BJ (cell line): ENCODE measurements at regions not wholly inside any gene's neighbourhood (a gene's known extent, or its start where the extent isn't known, plus 50 kb on each side); places are given as distances from the start of the nearest gene placed in this dataset.
"Not testable (repeated sequence)": the region's sequence is repeated elsewhere in the genome, so short reads cannot be mapped to it uniquely, and the experiment has no call there.

Experiments used
- CTCF ChIA-PET: fragments of 350-600 bp; formaldehyde crosslinking; extraction: SDS; loops from one replicate; lab custom pipeline; 2021; ENCODE audit warnings: antibody characterized with exemption, inconsistent platforms; lab: Yijun Ruan, JAX
- POLR2A ChIA-PET: fragments of 300-600 bp; sonication (Branson Sonifier 250); formaldehyde crosslinking; extraction: SDS; loops from one replicate; lab custom pipeline; 2021; ENCODE audit warnings: antibody characterized with exemption; lab: Charles Lee
- DNase-seq: peaks from one replicate; pipeline ENCODE4 v3.0.0-alpha.2; 2011; ENCODE audit warnings: low read depth
- H3K27me3 ChIP-seq: 2 replicates; pipeline ENCODE4 v1.6.0; 2011; ENCODE audit warnings: low read length; ENCODE audit not compliant: control insufficient read depth, insufficient read depth
- H3K36me3 ChIP-seq: 2 replicates; pipeline ENCODE4 v1.5.1; 2011; ENCODE audit warnings: low read length; ENCODE audit not compliant: control insufficient read depth, insufficient read depth
- H3K4me3 ChIP-seq: 2 replicates; pipeline ENCODE4 v1.5.1; 2011; ENCODE audit warnings: low read depth, mild to moderate bottlenecking, control low read depth, low read length
- TF ChIP-seq, protein P1 (sequence below): IDR thresholded peaks from 2 replicates; pipeline ENCODE4 v1.5.1; 2011; ENCODE audit warnings: low read depth, mild to moderate bottlenecking, control low read depth, inconsistent platforms, low read length, moderate library complexity; ENCODE audit not compliant: insufficient read depth

DNA sequence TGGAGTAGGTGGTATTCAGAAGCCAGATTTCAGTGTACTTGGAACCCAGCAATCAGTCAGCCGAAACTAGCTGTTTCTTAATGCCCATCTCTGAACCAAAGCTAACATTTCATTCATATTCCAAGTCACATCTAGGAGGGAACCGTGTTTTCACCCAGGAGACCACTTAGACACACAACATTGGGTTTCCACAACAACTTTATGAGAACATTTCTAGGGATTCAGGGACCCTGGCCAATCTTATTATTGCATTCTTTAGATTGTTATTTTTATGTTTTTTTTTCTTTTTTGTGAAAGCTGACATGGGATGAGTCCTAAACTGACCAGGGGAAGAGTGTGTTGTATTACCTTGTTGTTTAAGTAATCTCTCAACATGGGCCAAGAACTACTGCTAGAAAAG lies 72.5 kb upstream of the KIAA0040 start:
- Histone ChIP-seq H3K4me3 (no peak overlapping the region), H3K36me3 (no peaks in the 10 kb centered on the region), H3K27me3 (no peaks in the 10 kb centered on the region)
- ChIA-PET POLR2A (no interaction called here), CTCF (interaction anchor here (1.0 kb wide), 1 partner anchor 53 kb away, joined by 3 read pairs; no protein-coding TSS in a partner anchor)
- DNase-seq = no peak
- TF ChIP-seq, protein P1, sequence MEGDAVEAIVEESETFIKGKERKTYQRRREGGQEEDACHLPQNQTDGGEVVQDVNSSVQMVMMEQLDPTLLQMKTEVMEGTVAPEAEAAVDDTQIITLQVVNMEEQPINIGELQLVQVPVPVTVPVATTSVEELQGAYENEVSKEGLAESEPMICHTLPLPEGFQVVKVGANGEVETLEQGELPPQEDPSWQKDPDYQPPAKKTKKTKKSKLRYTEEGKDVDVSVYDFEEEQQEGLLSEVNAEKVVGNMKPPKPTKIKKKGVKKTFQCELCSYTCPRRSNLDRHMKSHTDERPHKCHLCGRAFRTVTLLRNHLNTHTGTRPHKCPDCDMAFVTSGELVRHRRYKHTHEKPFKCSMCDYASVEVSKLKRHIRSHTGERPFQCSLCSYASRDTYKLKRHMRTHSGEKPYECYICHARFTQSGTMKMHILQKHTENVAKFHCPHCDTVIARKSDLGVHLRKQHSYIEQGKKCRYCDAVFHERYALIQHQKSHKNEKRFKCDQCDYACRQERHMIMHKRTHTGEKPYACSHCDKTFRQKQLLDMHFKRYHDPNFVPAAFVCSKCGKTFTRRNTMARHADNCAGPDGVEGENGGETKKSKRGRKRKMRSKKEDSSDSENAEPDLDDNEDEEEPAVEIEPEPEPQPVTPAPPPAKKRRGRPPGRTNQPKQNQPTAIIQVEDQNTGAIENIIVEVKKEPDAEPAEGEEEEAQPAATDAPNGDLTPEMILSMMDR = no peak

DNA sequence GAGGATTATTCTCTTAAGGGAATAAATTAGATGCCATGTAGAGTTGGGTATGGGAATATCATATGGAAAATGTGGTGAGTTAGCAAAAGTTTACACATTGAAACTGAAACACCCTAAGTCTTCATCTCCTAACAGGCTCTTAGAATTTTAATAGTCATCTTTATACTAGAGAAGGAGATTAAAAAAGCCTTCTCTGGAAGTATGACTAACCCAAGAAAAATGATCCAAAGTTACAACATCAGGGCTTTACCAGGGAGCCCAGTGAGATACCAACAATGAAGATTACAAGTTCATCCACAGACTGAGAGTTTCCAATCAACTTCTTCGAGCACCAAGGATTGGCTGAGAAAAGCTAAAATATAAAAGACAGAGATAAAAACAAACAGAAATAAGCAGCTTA lies 70.0 kb upstream of the KIAA0040 start:
- H3K27me3 ChIP-seq = no peaks in the 10 kb centered on the region
- ChIA-PET CTCF (no interaction called here), POLR2A (no interaction called here)
- no peak overlapping the region for H3K4me3 ChIP-seq
- no peaks in the 10 kb centered on the region for H3K36me3 ChIP-seq
- no peak for DNase-seq
- TF ChIP-seq, protein P1 = no peak

DNA sequence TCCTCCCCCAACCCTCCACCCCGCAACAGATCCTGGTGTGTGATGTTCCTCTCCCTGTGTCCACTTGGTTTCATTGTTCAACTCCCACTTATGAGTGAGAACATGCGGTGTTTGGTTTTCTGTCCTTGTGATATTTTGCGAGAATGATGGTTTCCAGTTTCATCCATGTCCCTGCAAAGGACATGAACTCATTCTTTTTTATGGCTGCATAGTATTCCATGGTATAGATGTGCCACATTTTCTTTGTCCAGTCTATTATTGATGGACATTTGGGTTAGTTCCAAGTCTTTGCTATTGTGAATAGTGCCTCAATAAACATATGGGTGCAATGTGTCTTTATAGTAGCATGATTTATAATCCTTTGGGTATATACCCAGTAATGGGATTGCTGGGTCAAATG lies 63.7 kb upstream of the KIAA0040 start:
- CTCF ChIA-PET, H3K27me3 ChIP-seq, H3K4me3 ChIP-seq, H3K36me3 ChIP-seq, DNase-seq, POLR2A ChIA-PET: not testable (repeated sequence)

DNA sequence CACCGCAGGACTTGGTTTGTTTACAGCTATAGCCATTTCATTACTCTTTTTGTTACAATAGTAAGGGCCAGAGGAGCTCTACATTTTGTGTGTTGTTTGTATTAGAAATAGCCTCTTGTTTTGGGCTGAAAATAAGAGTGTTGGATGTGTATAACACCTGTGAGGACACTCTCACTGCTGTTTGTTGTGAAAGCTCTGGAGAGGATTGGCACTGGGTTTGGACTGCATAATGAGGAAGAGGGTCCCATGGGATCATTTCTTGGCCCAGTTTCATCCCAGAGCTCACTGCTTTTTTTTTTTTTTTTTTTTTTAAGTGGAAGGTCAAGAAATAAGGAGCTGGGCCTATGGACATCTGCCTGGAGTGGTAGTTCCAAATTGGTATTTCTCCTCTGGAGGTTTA lies 61.6 kb upstream of the KIAA0040 start:
- Histone ChIP-seq H3K4me3 (no peak overlapping the region), H3K36me3 (no peaks in the 10 kb centered on the region), H3K27me3 (no peaks in the 10 kb centered on the region)
- CTCF ChIA-PET = no interaction called here
- no peak for DNase-seq
- POLR2A ChIA-PET = no interaction called here
- TF ChIP-seq, protein P1 = no peak

DNA sequence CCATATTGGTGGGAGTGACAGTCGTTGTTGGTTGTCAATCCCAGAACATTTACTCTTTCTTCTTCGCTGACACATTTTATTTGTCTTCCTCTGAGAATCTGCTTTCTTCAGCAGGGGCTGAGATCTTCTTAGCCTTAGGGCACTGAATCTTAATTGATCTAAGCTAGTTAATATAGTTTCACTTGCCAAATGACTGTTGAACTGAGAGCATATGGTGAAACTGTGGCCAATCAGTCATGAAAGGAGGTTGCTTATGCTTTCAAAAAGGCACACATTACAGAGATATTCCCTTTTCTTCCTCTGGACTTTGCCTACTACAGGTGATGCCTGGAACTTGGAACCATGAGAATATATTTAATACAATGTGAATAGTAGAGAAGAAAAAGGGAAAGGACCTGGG lies 60.0 kb upstream of the KIAA0040 start:
- H3K36me3 ChIP-seq = no peaks in the 10 kb centered on the region
- CTCF ChIA-PET = no interaction called here
- POLR2A ChIA-PET = no interaction called here
- H3K4me3 ChIP-seq = no peak overlapping the region
- no peaks in the 10 kb centered on the region for H3K27me3 ChIP-seq
- TF ChIP-seq, protein P1 = no peak
- no peak for DNase-seq

DNA sequence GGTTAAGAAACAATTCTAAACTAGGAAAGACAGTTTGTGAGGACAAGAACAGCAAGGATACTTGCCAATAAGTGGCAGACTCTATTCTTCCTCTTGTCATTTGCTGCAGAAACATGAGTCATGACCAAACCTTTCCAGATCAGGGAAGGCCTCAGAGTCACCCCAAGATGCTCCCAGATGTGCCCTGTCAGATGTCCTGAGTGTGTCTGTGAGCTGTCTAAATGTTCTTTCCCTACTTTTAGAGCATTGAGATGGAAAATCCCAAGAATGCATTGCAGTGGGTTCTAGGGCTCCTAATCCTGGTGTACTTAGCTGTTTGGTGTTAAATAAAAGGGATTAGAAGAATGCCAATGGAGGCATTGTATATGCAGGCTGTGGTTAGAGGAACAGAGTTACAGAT lies 57.5 kb upstream of the KIAA0040 start:
- TF ChIP-seq, protein P1 = no peak
- no peaks in the 10 kb centered on the region for H3K36me3 ChIP-seq
- no peak overlapping the region for H3K4me3 ChIP-seq
- ChIA-PET CTCF (no interaction called here), POLR2A (no interaction called here)
- no peaks in the 10 kb centered on the region for H3K27me3 ChIP-seq
- no peak for DNase-seq

DNA sequence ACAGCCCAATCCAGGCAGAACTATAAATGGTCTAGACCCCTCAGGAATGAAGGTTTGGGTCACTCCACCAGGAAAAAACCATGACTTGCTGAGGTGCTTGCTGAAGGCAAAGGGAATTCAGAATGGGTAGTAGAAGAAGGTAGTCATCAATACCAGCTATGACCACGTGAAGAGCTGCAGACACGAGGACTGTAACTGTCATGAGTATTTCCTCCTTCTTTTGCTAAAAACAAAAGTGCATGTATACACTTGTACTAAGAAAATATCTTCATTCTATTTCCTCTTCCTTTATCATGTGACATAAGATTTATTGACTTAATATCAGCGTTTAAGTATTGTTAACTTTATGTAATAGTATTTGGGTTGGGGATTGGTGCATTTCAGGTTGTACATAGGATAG lies 55.5 kb upstream of the KIAA0040 start:
- H3K36me3 ChIP-seq, DNase-seq, H3K27me3 ChIP-seq, POLR2A ChIA-PET, H3K4me3 ChIP-seq, CTCF ChIA-PET: not testable (repeated sequence)

DNA sequence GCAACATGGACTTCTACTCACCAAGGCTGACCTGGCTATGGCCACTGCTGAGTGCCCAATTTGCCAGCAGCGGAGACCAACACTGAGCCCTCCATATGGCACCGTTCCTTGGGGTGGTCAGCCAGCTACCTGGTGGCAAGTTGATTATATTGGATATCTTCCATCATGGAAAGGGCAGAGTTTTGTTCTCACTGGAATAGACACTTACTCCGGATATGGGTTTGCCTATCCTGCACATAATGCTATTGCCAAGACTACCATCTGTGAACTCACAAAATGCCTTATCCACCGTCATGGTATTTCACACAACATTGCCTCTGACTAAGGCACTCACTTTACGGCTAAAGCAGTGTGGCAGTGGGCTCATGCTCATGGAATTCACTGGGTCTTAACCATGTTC lies 54.5 kb upstream of the KIAA0040 start:
- CTCF ChIA-PET = not testable (repeated sequence)

More for the DNA sequence above, 54.5 kb upstream of the KIAA0040 start:
- H3K27me3 ChIP-seq, POLR2A ChIA-PET, H3K36me3 ChIP-seq, H3K4me3 ChIP-seq, DNase-seq: not testable (repeated sequence)
